Kidney capillary endothelial cell (primary cell): ENCODE measurements at regions not wholly inside any gene's neighbourhood (a gene's known extent, or its start where the extent isn't known, plus 50 kb on each side); places are given as distances from the start of the nearest gene placed in this dataset.
"Not testable (repeated sequence)": the region's sequence is repeated elsewhere in the genome, so short reads cannot be mapped to it uniquely, and the experiment has no call there.

Experiments
- DNase-seq: peaks from one replicate; pipeline ENCODE4 v3.0.0-alpha.2; 2018; ENCODE audit warnings: low spot score

GRCh38 chr5:29451004-29451403, 1742.5 kb upstream of the CDH6 start:
- DNase-seq: not testable (repeated sequence)

GRCh38 chr5:29414681-29415080, 1778.8 kb upstream of the CDH6 start:
- no peak for DNase-seq

- no peak for DNase-seq
Measured at GRCh38 chr5:29412979-29413378, 1780.5 kb upstream of the CDH6 start.

GRCh38 chr5:29402270-29402669, 1791.2 kb upstream of the CDH6 start:
- DNase-seq: no peak

GRCh38 chr5:29389993-29390392, 1803.5 kb upstream of the CDH6 start:
- DNase-seq: no peak

- DNase-seq: no peak
Measured at GRCh38 chr5:29387384-29387783, 1806.1 kb upstream of the CDH6 start.

- DNase-seq: no peak
Measured at GRCh38 chr5:29382780-29383179, 1810.7 kb upstream of the CDH6 start.

GRCh38 chr5:29380029-29380428, 1813.5 kb upstream of the CDH6 start:
- no peak for DNase-seq

- DNase-seq: no peak
Measured at GRCh38 chr5:29379619-29380018, 1813.9 kb upstream of the CDH6 start.

GRCh38 chr5:29378104-29378503, 1815.4 kb upstream of the CDH6 start:
- DNase-seq: no peak

GRCh38 chr5:29370248-29370647, 1823.2 kb upstream of the CDH6 start:
- no peak for DNase-seq

- no peak for DNase-seq
Measured at GRCh38 chr5:29367176-29367833, 1826.2 kb upstream of the CDH6 start.

GRCh38 chr5:29351170-29351569, 1842.3 kb upstream of the CDH6 start:
- no peak for DNase-seq

GRCh38 chr5:29337030-29337429, 1856.5 kb upstream of the CDH6 start:
- DNase-seq: no peak

GRCh38 chr5:29321591-29321990, 1871.9 kb upstream of the CDH6 start:
- no peak for DNase-seq

GRCh38 chr5:29309359-29309758, 1884.1 kb upstream of the CDH6 start:
- DNase-seq: no peak

- no peak for DNase-seq
Measured at GRCh38 chr5:29307478-29307877, 1886.0 kb upstream of the CDH6 start.

GRCh38 chr5:29304545-29304944, 1888.9 kb upstream of the CDH6 start:
- DNase-seq: no peak

- no peak for DNase-seq
Measured at GRCh38 chr5:29296548-29296947, 1896.9 kb upstream of the CDH6 start.

GRCh38 chr5:29277642-29278041, 1915.8 kb upstream of the CDH6 start:
- DNase-seq: no peak

- DNase-seq: no peak
Measured at GRCh38 chr5:29276371-29276770, 1917.1 kb upstream of the CDH6 start.

- no peak for DNase-seq
Measured at GRCh38 chr5:29263915-29264351, 1929.6 kb upstream of the CDH6 start.

- no peak for DNase-seq
Measured at GRCh38 chr5:29262339-29263123, 1931.0 kb upstream of the CDH6 start.

- DNase-seq: no peak
Measured at GRCh38 chr5:29261213-29261612, 1932.3 kb upstream of the CDH6 start.
